H1 (cell line): ENCODE measurements at regions not wholly inside any gene's neighbourhood (a gene's known extent, or its start where the extent isn't known, plus 50 kb on each side); places are given as distances from the start of the nearest gene placed in this dataset.

ENCODE experiments used
- CTCF ChIA-PET: fragments of 300-600 bp; sonication (Branson Sonifier 250); formaldehyde crosslinking; loops from one replicate; lab custom pipeline; 2021; ENCODE audit not compliant: partially characterized antibody; lab: Charles Lee
- POLR2A ChIA-PET: fragments of 300-600 bp; sonication (Branson Sonifier 250); formaldehyde crosslinking; loops from one replicate; lab custom pipeline; 2021; ENCODE audit warnings: inconsistent platforms; ENCODE audit not compliant: partially characterized antibody; lab: Charles Lee
- DNase-seq, 2 experiments: peaks; one replicate each; pipeline versions ENCODE4 v3.0.0 to v3.0.0-alpha.2; 2010 to 2022; ENCODE audit warnings: low spot score in 2 of 2, low read depth in 1 of 2, mixed read lengths in 1 of 2
- FAIRE-seq: peaks from 2 replicates; lab custom pipeline; 2011; peaks lifted over from hg19 to GRCh38; lab: Jason Lieb, UNC
- H2AFZ ChIP-seq: 2 replicates; pipeline ENCODE4 v1.8.1; 2012; ENCODE audit warnings: low read length, inconsistent platforms
- H2AK5ac ChIP-seq: 2 replicates; pipeline ENCODE4 v1.6.1; 2013; ENCODE audit warnings: low read depth, low read length
- H2BK120ac ChIP-seq: replicated peaks from 2 replicates; pipeline ENCODE3; 2013; ENCODE audit warnings: low read depth, low read length, inconsistent platforms
- H2BK12ac ChIP-seq: 2 replicates; pipeline ENCODE4 v1.6.1; 2013; ENCODE audit warnings: low read depth, low read length
- H2BK15ac ChIP-seq: 2 replicates; pipeline ENCODE4 v1.6.1; 2013; ENCODE audit warnings: low read length
- H2BK20ac ChIP-seq: 2 replicates; pipeline ENCODE4 v1.6.1; 2013; ENCODE audit warnings: low read length
- H2BK5ac ChIP-seq: 2 replicates; pipeline ENCODE4 v1.6.1; 2013; ENCODE audit warnings: low read depth, low read length
- H3K14ac ChIP-seq: 2 replicates; pipeline ENCODE4 v1.6.1; 2013; ENCODE audit warnings: inconsistent platforms; ENCODE audit not compliant: insufficient read length
- H3K18ac ChIP-seq: 2 replicates; pipeline ENCODE4 v1.6.1; 2013; ENCODE audit warnings: low read length; ENCODE audit errors: extremely low read depth
- H3K23ac ChIP-seq: 2 replicates; pipeline ENCODE4 v1.6.1; 2013; ENCODE audit warnings: inconsistent platforms; ENCODE audit not compliant: insufficient read length
- H3K23me2 ChIP-seq: 2 replicates; pipeline ENCODE4 v1.6.1; 2013; ENCODE audit warnings: low read depth, low read length
- H3K27ac ChIP-seq: 2 replicates; pipeline ENCODE4 v1.6.1; 2011; ENCODE audit warnings: low read depth, low read length, inconsistent platforms
- H3K27me3 ChIP-seq, 4 experiments: replicated peaks in 1 of 4; 1 replicate in 1 of 4; 2 replicates in 3 of 4; pipeline versions ENCODE4 v1.6.1 to v1.8.1; 2011 to 2013; ENCODE audit warnings: low read length in 3 of 4, mild to moderate bottlenecking in 3 of 4, inconsistent platforms in 2 of 4, mixed read lengths in 2 of 4, moderate library complexity in 1 of 4; ENCODE audit not compliant: control insufficient read depth in 3 of 4, insufficient read depth in 3 of 4; ENCODE audit errors: extremely low read depth in 1 of 4
- H3K36me3 ChIP-seq, 4 experiments: 2 replicates each; pipeline versions ENCODE4 v1.6.1 to v1.8.1; 2011 to 2013; ENCODE audit warnings: mild to moderate bottlenecking in 4 of 4, low read length in 3 of 4, moderate library complexity in 2 of 4, control low read depth in 1 of 4, inconsistent platforms in 1 of 4; ENCODE audit not compliant: insufficient read depth in 4 of 4, control insufficient read depth in 2 of 4
- H3K4ac ChIP-seq: replicated peaks from 2 replicates; pipeline ENCODE3; 2013; ENCODE audit warnings: low read length, low read depth, mixed read lengths, inconsistent platforms; ENCODE audit not compliant: insufficient read length
- H3K4me1 ChIP-seq, 4 experiments: replicated peaks in 1 of 4; 1 replicate in 1 of 4; 2 replicates in 3 of 4; pipeline versions ENCODE4 v1.6.1 to v1.8.1; 2011 to 2013; ENCODE audit warnings: low read length in 3 of 4, inconsistent platforms in 2 of 4, mixed read lengths in 1 of 4; ENCODE audit not compliant: insufficient read depth in 4 of 4, control insufficient read depth in 3 of 4
- H3K4me2 ChIP-seq, 2 experiments: 2 replicates each; pipeline versions ENCODE4 v1.6.1 to v1.8.1; 2011 to 2013; ENCODE audit warnings: low read depth in 2 of 2, low read length in 2 of 2, control low read depth in 1 of 2, inconsistent platforms in 1 of 2, mild to moderate bottlenecking in 1 of 2; ENCODE audit not compliant: insufficient read depth in 1 of 2
- H3K4me3 ChIP-seq, 4 experiments: fragments of 200-600, 300-600 bp in 1 of 4; sonication (generic), shearing (Covaris generic), sonication (Bioruptor Twin) in 1 of 4; 2 replicates each; pipeline versions ENCODE4 v1.5.1 to v1.8.1; 2011 to 2016; ENCODE audit warnings: low read length in 4 of 4, low read depth in 3 of 4, control low read depth in 2 of 4, inconsistent platforms in 2 of 4, mild to moderate bottlenecking in 2 of 4, mixed read lengths in 1 of 4, moderate library complexity in 1 of 4; ENCODE audit not compliant: insufficient read depth in 2 of 4; ENCODE audit errors: extremely low read depth in 1 of 4
- H3K56ac ChIP-seq: replicated peaks from 2 replicates; pipeline ENCODE3; 2013; ENCODE audit warnings: low read depth, mild to moderate bottlenecking, mixed read lengths, low read length, inconsistent platforms; ENCODE audit not compliant: insufficient read length
- H3K79me1 ChIP-seq: 2 replicates; pipeline ENCODE4 v1.6.1; 2013; ENCODE audit warnings: low read depth, low read length, control low read depth
- H3K79me2 ChIP-seq, 2 experiments: 2 replicates each; pipeline versions ENCODE4 v1.6.1 to v1.8.1; 2012 to 2013; ENCODE audit warnings: low read length in 2 of 2, mild to moderate bottlenecking in 2 of 2, inconsistent platforms in 1 of 2; ENCODE audit not compliant: insufficient read depth in 2 of 2, control insufficient read depth in 1 of 2
- H3K9ac ChIP-seq, 4 experiments: replicated peaks in 1 of 4; 1 replicate in 1 of 4; 2 replicates in 3 of 4; pipeline versions ENCODE4 v1.6.1 to v1.8.1; 2011 to 2013; ENCODE audit warnings: low read depth in 3 of 4, low read length in 3 of 4, control low read depth in 2 of 4, mild to moderate bottlenecking in 2 of 4, moderate library complexity in 2 of 4, inconsistent platforms in 1 of 4; ENCODE audit errors: extremely low read depth in 1 of 4
- H3K9me3 ChIP-seq, 2 experiments: 2 replicates each; pipeline versions ENCODE4 v1.6.1 to v1.8.1; 2012 to 2013; ENCODE audit warnings: mild to moderate bottlenecking in 2 of 2, moderate library complexity in 2 of 2, control low read depth in 1 of 2, inconsistent platforms in 1 of 2, low read depth in 1 of 2, low read length in 1 of 2, mixed read lengths in 1 of 2; ENCODE audit not compliant: insufficient read depth in 2 of 2
- H4K20me1 ChIP-seq, 2 experiments: replicated peaks in 1 of 2; 2 replicates each; pipeline versions ENCODE3 to v1.8.1; 2011 to 2013; ENCODE audit warnings: inconsistent platforms in 2 of 2, low read length in 2 of 2, mild to moderate bottlenecking in 1 of 2; ENCODE audit not compliant: insufficient read depth in 2 of 2, control insufficient read depth in 1 of 2
- H4K5ac ChIP-seq: 2 replicates; pipeline ENCODE4 v1.6.1; 2013; ENCODE audit warnings: low read length, low read depth, mixed read lengths, inconsistent platforms; ENCODE audit not compliant: insufficient read length
- H4K8ac ChIP-seq: 2 replicates; pipeline ENCODE4 v1.8.0; 2013; ENCODE audit warnings: mild to moderate bottlenecking, moderate library complexity, low read length, inconsistent platforms; ENCODE audit not compliant: insufficient read depth; ENCODE audit errors: extremely low read depth
- H4K91ac ChIP-seq: replicated peaks from 2 replicates; pipeline ENCODE3; 2013; ENCODE audit warnings: low read length, mixed read lengths, inconsistent platforms; ENCODE audit not compliant: insufficient read length
- BACH1 ChIP-seq: IDR thresholded peaks from 2 replicates; pipeline ENCODE4 v1.6.1; 2012; ENCODE audit warnings: low read length, improper control_type of control experiment
- FOSL1 ChIP-seq: IDR thresholded peaks from 2 replicates; pipeline ENCODE4 v1.6.1; 2011; ENCODE audit warnings: mild to moderate bottlenecking, low read depth, low read length, moderate library complexity; ENCODE audit not compliant: insufficient read depth
- MAFK ChIP-seq: IDR thresholded peaks from 2 replicates; pipeline ENCODE4 v1.6.1; 2012; ENCODE audit warnings: low read depth, mild to moderate bottlenecking, improper control_type of control experiment, low read length
- RAD21 ChIP-seq, 2 experiments: IDR thresholded peaks in 1 of 2; conservative IDR thresholded peaks in 1 of 2; 2 replicates each; pipeline ENCODE4 v1.6.1; 2011; ENCODE audit warnings: low read depth in 2 of 2, low read length in 2 of 2, improper control_type of control experiment in 1 of 2, inconsistent platforms in 1 of 2, mild to moderate bottlenecking in 1 of 2, moderate library complexity in 1 of 2
- TAF1 ChIP-seq: IDR thresholded peaks from 2 replicates; pipeline ENCODE4 v1.6.1; 2011; ENCODE audit warnings: mild to moderate bottlenecking, low read depth, low read length
- WGBS, 2 experiments: shearing (Covaris generic) in 1 of 2; methylation state at CpG; one replicate each; pipeline versions ENCODE4 v1.1.6 to v1.1.7; 2013 to 2015; ENCODE audit warnings: low lambda C conversion rate in 2 of 2, mixed read lengths in 2 of 2, inconsistent platforms in 1 of 2, low coverage in 1 of 2, missing lambda C conversion rate in 1 of 2; ENCODE audit not compliant: insufficient replicate concordance in 2 of 2, insufficient coverage in 1 of 2, insufficient read length in 1 of 2; ENCODE audit errors: extremely low coverage in 1 of 2, missing lambda C conversion rate in 1 of 2; 5-methylcytosine and 5-hydroxymethylcytosine counted together

DNA sequence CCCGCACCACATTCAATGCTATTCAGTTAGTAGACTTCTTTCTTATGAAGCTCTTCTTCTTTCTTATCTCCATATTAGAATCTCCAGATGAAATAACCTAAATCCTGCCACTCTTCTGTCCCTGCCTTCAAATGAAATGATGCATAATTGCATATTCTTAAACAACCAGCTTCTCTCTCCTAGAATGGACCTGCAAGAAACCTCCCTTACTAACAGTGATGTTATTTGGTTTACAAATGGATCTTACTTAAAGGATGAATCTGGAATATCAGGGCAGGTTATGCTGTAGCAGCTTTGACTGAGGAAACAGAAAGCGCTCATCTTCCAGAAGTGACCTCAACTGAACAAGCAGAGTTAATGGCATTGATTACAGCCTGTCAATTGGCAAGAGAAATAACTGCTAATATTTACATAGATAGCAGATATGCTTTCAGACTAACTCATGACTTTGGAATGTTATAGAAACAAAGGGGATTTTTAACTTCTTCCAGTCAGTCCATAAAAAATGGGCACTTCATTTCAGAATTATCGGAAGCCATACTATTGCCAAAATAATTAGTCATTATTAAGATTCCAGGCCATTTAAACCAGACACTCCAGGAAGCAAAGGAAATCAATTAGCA lies 755.7 kb upstream of the HS6ST1 start:
- Histone ChIP-seq H2BK5ac (no peak overlapping the region), H3K79me2 (no peaks in the 10 kb centered on the region), H3K9ac (no peak overlapping the region), H3K27ac (no peak overlapping the region), H3K4me2 (no peak overlapping the region), H4K5ac (no peak overlapping the region), H3K18ac (no peak overlapping the region), H3K9me3 (no peaks in the 10 kb centered on the region), H2BK120ac (no peak overlapping the region), H4K8ac (no peak overlapping the region), H3K56ac (no peak overlapping the region), H3K23me2 (no peaks in the 10 kb centered on the region), H2BK20ac (no peak overlapping the region), H2BK12ac (no peak overlapping the region), H2AK5ac (no peak overlapping the region), H4K91ac (no peak overlapping the region), H3K14ac (no peak overlapping the region), H3K4me3 (no peak overlapping the region), H3K23ac (no peak overlapping the region), H3K27me3 (no peaks in the 10 kb centered on the region), H2BK15ac (no peak overlapping the region), H3K36me3 (no peaks in the 10 kb centered on the region), H3K79me1 (no peaks in the 10 kb centered on the region), H3K4ac (no peak overlapping the region), H2AFZ (no peak overlapping the region), H4K20me1 (no peaks in the 10 kb centered on the region), H3K4me1 (peaks cover 0 to 8% (median 0%) of the 10 kb centered on the region in 4 experiments; a peak in 3 of 7 replicates)
- CTCF ChIA-PET, result no interaction called here
- FAIRE-seq (no peak), DNase-seq (no peak)
- POLR2A ChIA-PET, result no interaction called here
- TF ChIP-seq FOSL1 (no peak), RAD21 (IDR thresholded peaks at IDR 0.05 in 1 of 2, conservative IDR thresholded peaks at IDR 0.05 in 1 of 2; ENCODE audit: low read depth in 2 of 2, low read length in 2 of 2) (no peak), BACH1 (no peak), TAF1 (no peak), MAFK (no peak)
- 93% methylated on average over 3 of the region's 3 CpGs; no CpG with 5 or more reads in 1 of the 2 experiments for whole genome bisulfite sequencing, 2 experiments
